Spleen (tissue), 7 donors: ENCODE measurements at regions not wholly inside any gene's neighbourhood (a gene's known extent, or its start where the extent isn't known, plus 50 kb on each side); places are given as distances from the start of the nearest gene placed in this dataset.

Experiments
- CTCF ChIP-seq, 11 experiments: fragments of 200-600 bp in 7 of 11; fragments of 450-650 bp in 4 of 11; sonication (generic) in 4 of 11; IDR thresholded peaks in 8 of 11; conservative IDR thresholded peaks in 3 of 11; 1 replicate in 7 of 11; 2 replicates in 4 of 11; pipeline versions ENCODE4 v1.4.0 to v1.8.0; 2016 to 2021; ENCODE audit warnings: antibody characterized with exemption in 11 of 11, inconsistent platforms in 4 of 11, mild to moderate bottlenecking in 1 of 11
- POLR2A ChIP-seq, 3 donors: fragments of 450-650 bp; IDR thresholded peaks; one replicate each; pipeline ENCODE4 v1.5.1; 2017; ENCODE audit warnings: antibody characterized with exemption in 3 of 3, mild to moderate bottlenecking in 1 of 3
- POLR2AphosphoS5 ChIP-seq, 3 donors: sonication (generic); formaldehyde crosslinking; IDR thresholded peaks; one replicate each; pipeline ENCODE4 v1.5.1; 2017; ENCODE audit warnings: antibody characterized with exemption in 3 of 3
- donor health status: DM: no; HTN: no; CAD: no; lungs with moderate emphysema.
- donor health status: DM: no; HTN: no; CAD: no.
- donor health status: DM: no; HTN: no; CAD: no.

DNA sequence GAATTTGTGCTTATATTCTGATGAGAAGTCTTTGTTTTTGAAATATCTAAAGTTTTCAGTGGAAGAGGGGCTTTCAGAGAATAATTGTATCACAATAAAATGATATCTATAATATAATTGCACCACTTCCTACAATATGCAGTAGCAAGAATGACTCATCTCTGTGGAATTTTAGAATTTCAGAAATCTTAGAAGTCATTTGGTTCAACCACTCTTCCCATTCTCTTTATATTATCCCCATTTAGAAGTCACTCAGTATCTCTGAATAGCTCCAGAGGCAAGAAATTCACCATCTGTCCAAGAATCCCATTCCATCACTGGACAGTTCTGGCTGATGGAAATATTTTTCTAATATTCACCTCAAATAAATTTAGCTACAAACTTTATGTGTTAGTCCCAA, 59.3 kb upstream of the CCDC68 start:
- TF ChIP-seq CTCF (IDR thresholded peaks at IDR 0.05 in 8 of 11, conservative IDR thresholded peaks at IDR 0.05 in 3 of 11) (no peak), POLR2AphosphoS5 (IDR thresholded peaks at IDR 0.05) (no peak), POLR2A (IDR thresholded peaks at IDR 0.05) (no peak)
